DMS153 (cell line): ENCODE measurements at regions not wholly inside any gene's neighbourhood (a gene's known extent, or its start where the extent isn't known, plus 50 kb on each side); places are given as distances from the start of the nearest gene placed in this dataset.
A peak's percentile ranks its signal among the peaks of the same experiment; 100 is the strongest.

ENCODE experiments used
- DNase-seq: peaks from one replicate; lab custom pipeline; 2025; lab: John Stamatoyannopoulos, UW

DNA sequence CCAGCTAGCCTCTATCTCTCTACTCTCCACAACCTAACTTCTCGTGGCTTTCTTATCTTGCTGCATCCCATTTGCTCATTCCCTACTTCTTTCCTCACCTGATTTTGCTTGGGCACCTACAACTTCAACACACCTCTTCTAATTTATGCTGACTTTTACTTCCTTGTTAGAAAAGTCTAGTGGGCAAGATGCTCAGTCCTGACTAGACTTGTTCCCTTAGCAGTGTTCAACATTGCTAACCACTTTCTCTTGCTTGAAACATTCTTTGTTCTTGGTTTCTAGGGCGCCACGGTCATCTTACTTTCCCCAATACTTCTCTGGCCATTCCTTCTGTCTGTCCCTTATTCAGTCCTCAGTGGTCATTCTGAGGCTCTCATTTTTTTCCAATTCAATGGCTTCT is 454.7 kb upstream of the CWC22 start:
- no peak for DNase-seq

DNA sequence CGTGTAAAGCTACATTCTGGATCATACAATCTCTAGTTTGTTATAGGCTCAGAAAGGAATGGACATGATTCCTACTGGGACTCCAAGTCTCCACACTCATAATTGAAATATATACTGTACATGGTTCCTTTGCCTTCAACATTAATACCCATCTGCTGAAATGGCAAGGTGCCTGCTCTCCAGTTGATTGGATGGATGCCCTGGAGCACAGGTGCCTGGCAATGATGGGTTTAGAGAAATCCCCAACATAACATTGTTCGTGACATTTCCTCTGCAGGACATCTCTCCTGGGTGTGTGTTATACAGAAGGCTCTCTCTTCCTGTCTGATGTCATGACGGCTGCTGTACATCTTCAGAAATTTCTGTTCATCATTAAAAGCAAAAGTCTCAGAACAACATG is 449.7 kb upstream of the CWC22 start:
- no peak for DNase-seq

DNA sequence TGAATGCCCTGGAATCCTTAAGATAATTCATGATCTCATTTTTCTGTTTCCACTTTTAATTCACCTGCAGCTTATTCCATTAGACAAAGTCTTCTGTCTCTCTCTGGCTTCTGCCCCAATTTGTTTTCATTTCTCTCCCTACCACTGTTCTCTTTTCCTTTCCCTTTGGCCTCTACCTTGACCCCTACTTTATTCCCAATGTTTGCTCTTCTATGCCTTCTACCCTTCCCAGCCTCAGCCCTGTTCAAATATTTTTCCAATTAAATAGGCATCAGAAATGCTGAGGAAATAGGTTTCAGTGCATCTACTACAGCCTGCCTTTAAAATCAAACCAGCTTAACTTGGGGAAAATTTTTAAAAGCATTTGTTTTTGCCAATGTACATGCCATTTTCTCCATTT is 443.7 kb upstream of the CWC22 start:
- no peak for DNase-seq

- DNase-seq = no peak
Measured at GRCh38 chr2:180449171-180449915, 442.2 kb upstream of the CWC22 start.

DNA sequence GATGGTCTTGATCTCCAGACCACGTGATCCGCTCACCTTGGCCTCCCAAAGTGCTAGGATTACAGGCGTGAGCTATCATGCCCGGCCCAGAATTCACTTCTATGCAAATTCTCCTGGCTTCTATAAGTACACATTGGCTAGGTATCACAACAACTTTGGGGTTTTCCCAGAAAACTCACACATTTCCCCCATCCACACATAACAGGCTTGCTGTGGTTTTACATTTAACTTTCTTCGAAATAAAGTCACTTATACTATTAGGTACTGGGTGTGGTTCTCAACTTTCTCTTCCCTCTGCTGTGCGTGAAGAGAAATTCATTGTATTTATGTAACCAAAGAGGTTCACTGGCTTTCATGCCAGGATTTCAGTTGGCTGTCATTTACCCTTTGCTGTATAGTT is 439.4 kb upstream of the CWC22 start:
- DNase-seq = no peak

GRCh38 chr2:180443888-180444287 is 436.8 kb upstream of the CWC22 start:
- DNase-seq = no peak

DNA sequence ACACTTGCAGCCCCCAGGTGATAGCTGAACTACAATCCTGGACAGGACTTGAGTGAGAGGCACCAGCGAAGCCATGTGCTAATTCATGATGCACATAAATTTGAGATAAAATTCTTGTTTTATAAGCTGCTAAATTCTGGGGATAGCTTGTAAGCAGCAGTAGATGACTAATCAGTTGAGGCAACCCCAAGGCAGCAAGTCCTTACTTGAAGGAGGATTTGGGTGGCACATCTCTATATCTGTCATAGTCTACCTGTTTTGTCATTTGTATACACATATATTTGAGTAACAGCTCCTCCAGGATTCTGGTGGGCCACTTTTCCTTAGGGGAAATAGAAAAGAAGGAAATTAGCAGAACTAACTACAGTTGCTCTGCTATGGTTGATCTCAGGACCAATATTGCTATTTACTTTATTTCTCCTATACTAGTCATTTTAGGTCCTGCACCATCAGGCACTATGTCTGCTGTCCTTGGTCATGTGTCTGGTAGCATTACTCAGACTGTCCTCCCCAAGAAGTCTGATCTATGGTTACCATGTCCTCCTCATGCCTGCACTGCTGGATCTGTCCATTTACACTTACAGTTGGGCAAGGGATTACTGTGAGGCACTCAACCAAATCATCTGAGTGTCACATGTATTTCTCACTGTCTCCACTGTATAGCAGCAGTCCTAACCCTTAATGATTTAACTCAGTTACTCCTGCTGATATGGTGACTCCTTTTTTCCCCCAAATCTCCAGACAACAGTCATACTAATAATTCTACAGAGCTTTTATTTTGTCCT is 436.0 kb upstream of the CWC22 start:
- DNase-seq = no peak

DNA sequence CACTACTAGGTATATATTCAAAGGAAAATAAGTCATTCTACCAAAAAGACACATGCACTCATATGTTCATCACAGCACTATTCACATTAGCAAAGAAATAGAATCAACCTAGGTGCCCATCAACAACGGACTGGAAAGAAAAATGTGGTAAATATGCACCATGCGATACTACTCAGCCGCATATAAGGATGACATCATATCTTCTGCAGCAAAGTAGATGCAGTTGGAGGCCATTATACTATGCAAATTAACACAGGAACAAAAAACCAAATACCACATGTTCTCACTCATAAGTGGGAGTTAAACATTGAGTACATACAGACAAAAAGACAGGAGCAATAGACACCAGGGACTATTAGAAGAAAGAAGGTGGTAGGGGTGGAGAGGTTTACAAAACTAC is 412.1 kb upstream of the CWC22 start:
- DNase-seq = no peak

- peak; percentile 25 for DNase-seq
Measured at GRCh38 chr2:180416627-180417026, 409.5 kb upstream of the CWC22 start.

DNA sequence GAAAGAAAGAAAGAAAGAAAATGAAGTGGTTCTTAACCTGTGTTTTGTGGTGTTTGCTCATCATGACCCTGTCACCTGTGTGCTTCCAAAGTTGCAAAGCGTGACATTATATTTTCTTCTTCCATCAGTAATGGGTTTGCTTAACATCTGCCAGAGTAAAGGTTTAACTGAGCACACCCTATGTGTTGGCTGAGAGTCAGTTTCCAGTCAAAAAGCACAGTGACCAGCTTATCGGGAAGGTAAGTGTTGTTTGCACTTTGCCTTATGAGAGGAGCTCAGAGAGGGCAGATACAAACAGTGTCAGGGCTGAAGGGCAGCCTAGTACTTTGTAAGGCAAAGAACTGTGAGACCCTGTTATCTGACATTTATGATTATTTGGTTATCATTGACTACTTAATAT is 406.2 kb upstream of the CWC22 start:
- no peak for DNase-seq

DNA sequence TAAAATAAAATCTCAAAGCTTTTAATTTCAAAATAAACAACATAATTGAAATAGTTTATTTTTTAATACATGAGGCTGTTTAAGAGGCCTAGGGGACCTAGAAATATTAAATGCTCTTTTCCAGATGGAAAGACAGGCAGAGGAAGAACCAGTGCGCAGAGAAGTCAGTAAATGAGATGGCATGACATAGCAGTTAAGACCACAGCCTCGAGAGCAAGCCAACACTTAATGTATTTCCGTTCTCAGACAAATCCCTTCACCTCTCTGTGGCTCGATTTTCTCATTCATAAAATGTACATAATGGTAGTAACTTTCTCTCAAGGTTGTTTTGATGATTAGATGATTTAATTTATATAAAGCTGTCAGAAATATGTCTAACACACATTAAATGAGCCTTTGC is 405.1 kb upstream of the CWC22 start:
- DNase-seq = no peak

DNA sequence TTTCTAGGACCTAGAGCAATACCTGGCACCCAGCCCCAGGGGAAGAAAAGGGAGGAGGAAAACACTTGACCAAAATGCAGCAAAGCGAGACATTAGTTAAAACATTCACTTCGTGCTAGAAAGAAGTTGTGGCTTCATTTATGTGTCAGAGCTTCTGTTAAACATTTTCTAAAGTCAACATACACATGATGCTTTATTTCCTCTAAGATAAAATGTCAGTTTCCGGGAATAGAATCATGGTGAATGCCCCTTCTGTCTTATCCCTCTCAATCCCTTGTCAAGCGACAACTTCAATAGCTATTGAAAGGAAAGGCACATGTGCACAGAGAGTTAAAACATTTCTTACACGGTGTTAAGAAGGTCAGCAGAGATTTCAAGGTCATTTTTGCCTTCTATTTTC is 404.6 kb upstream of the CWC22 start:
- DNase-seq = peak; percentile 34

- DNase-seq = no peak
Measured at GRCh38 chr2:180406687-180407086, 399.6 kb upstream of the CWC22 start.

- DNase-seq = no peak
Measured at GRCh38 chr2:180405520-180405919, 398.4 kb upstream of the CWC22 start.

DNA sequence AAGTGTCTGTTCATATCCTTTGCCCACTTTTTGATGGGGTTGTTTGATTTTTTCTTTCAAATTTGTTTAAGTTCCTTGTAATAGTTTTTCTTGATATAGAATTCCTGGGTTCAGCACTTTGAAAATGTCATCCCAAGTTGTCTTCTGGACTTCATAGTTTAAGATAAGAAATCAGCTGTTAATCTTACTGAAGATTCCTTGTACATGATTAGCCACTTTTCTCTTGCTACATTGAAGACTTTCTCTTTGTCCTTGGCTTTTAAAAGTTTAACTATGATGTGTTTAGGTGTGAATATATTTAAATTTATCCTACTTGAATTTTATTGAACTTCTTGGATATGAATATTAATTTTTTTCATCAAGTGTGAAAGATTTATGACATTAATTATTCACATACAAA is 387.2 kb upstream of the CWC22 start:
- DNase-seq = no peak

DNA sequence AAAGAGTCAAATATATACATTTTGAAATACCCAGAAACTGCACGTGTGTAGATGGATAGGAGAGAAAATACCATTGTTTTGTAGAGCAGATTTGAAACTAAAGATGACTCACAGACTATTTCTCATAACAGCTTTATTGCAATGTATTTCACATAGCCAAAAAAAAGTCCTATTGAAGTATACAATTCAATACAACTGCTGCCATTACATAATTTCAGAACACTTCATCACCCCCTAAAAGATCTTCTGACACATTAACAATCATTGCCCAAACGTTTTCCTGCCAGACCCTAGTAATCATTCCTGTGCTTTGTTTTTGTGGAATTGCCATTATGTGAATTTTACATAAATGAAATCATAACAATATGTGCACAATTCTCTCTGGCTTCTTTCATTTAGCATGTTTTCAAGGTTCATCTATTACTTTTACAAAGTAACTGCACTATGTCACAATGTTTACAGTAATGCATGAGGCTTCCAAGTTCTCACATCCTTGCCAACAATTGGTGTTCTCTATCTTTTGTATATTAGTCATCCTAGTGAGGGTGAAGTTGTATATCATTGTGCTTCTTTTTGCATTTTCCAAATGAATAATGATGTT is 378.6 kb upstream of the CWC22 start:
- no peak for DNase-seq

- no peak for DNase-seq
Measured at GRCh38 chr2:180376066-180376465, 369.0 kb upstream of the CWC22 start.

DNA sequence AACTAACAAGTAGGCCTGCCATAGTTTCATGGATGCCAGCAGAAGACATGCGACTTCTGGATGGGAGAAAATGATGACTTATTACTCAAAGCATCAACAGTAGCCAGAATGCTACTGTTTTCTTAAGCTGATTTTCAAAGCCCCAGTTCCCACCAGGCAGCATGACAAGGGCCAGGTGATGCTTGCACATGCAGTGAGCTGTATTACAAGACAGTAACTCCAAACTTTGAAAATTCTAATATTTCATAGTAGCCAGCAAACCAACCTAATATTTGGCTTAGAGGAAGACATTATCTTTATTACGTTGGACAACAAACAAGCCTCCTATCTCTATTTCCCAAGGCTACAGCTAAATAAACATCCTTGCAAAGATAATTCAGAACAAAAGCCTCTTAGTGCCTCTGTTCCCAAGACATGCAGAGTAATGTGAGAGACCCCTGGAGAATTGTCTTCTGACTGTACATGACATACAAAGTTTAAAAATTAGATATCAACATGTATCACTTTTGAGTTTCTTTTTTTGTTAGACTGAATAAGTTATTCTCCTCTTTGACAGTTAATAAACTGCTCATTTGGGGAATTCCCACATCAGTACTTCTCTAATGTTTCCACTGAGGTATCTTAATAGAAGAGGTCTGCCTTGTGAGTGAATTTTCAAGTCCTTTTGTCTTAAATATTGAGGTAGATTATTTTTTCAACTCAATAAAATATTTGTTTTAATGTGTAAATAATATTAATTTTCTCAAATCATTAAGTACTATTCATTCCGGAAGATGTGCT is 367.6 kb upstream of the CWC22 start:
- no peak for DNase-seq

DNA sequence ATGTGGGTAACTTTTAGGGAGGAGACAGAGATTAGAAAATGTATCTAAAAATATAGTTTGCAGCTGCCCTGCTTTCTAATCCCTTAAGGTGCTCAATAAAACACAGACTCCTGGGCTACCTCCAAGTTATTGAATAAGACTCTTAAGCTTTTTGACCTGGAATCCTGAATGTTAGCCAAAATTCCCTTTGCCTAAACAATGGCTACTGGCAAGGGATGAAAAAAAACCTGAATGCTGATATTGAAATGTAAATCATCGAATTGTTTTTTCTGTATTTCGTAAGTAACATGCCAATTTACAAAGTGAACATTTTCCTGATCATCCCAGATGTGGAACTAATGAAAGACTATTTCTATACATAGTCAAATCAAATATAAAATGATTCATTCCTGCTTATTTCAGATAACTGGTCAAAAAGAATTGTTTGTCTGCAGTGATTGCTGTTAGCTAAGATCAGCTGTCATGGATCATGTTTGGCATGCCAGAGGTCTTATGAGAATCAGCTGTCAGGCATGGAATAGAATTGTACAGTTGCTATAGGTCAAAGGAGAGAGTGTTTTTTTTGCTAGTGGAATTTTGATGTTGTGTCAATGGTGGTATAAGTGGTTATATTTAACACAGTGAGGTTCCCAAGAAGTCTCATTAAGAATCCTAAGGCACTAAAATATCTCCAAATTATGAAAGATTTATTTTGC is 363.6 kb upstream of the CWC22 start:
- DNase-seq = no peak

DNA sequence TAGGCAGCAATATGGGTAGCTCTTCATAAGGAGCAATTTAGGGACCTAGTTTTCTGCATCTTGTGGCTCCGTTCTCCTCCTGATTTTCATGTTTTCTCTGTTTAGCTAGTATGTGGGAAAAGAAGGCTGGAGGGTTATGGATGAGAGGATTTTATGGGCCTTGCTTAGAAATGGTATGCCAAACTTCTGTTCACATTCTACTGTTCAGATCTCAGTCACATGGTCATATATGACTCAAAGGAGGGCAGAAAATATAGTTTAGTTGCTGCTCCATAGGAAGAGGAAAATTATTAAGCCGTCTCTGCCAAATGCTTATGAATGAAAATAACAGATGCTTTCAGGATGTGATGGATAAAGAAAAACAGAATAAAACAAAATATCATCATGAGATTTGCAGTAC is 361.8 kb upstream of the CWC22 start:
- no peak for DNase-seq

- DNase-seq = peak; percentile 26
Measured at GRCh38 chr2:180367815-180368214, 360.7 kb upstream of the CWC22 start.

GRCh38 chr2:180366481-180366880 is 359.4 kb upstream of the CWC22 start:
- no peak for DNase-seq
